Activated CD4-positive, alpha-beta T cell treated with anti-CD3 and anti-CD28 coated beads, Interleukin-2, Interleukin-4, amounts not matched to agents 100 ng/mL and 50 ng/mL, durations not matched to agents 16 hours and 8 hours (primary cell): ENCODE measurements at regions not wholly inside any gene's neighbourhood (a gene's known extent, or its start where the extent isn't known, plus 50 kb on each side); places are given as distances from the start of the nearest gene placed in this dataset.

Experiments
- DNase-seq: peaks from one replicate; pipeline ENCODE4 v3.0.0-alpha.2; 2020; ENCODE audit warnings: low spot score

DNA sequence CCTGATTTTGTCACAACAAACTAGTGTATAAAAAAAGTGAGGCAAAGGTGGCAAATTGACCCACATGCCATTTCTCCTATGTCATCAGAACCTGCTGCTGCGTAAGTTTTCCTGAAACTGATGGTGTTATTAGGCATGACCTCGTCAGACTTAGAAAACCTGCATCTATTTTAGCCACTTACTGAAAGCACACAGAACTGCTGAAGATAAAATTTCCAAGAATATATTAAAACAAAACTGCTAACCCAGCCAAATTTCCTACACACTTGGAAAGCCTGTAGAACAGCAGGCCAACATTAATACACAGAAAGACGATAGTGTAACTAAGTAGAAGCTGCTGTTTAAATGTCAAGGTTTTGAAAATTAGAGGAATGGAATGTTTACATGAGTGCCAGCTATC, 674.5 kb upstream of the CXADR start:
- DNase-seq = no peak

GRCh38 chr21:16840538-16840937, 672.3 kb upstream of the CXADR start:
- no peak for DNase-seq

GRCh38 chr21:16841975-16842695, 670.7 kb upstream of the CXADR start:
- no peak for DNase-seq

DNA sequence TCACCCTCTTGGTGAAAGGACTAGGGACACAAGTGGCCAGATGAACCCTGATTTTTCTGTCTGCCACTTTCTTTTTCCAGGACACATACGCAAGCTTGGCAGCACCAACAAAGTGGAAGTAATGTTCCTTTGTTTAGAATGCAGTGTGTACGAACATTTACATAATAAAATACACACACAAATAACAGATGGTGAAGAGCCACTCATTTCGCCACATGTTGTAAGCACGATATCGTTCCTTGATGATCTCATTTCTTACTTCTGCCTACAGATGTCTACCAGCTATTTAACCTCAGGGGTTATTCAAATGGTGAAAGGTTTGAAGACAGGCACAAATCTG, 670.2 kb upstream of the CXADR start:
- DNase-seq = no peak

GRCh38 chr21:16847211-16847610, 665.6 kb upstream of the CXADR start:
- DNase-seq = no peak

- DNase-seq = no peak
Measured at GRCh38 chr21:16851054-16851453, 661.8 kb upstream of the CXADR start.

DNA sequence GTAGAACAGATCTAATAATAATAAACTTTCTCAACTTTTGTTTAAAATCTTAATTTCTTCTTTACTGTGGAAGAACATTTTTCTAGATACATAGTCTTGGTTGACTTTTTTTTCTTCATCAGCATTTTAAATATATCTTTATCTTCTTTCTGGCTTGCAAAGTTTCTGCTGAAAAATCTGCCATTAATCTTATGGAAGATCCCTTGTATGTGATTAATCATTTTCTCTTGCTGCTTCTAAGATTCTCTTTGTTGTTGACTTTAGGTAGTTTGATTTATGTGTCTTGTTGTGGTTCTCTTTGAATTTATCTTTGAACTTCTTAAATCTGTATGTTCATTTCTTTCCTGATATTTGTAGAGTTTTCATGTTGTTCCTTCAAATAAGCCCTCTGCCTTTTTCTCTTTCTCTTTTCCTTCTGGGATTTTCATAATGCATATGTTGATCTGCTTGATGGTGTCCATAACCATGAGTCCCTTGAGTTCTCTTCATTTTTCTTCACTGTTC, 657.6 kb upstream of the CXADR start:
- DNase-seq = no peak

GRCh38 chr21:16863362-16863905, 649.4 kb upstream of the CXADR start:
- no peak for DNase-seq

DNA sequence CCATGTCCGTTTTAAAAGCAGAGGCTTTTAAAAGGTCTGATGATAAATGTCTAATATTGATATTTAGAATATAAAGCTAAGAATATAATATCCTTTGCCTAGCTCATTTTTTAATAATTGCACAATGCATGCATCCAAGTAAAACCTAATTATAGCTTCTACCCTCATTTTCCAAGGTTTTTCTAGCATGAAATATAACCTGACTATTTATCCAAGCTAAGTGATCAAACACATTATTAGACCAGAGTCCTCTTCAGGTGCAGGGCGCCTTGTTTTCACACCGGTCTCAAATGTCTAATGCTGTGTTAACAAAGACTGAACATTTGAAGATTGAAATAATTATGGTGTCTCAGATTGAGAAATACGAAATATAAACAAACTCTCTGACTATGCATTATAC, 648.9 kb upstream of the CXADR start:
- DNase-seq = no peak

DNA sequence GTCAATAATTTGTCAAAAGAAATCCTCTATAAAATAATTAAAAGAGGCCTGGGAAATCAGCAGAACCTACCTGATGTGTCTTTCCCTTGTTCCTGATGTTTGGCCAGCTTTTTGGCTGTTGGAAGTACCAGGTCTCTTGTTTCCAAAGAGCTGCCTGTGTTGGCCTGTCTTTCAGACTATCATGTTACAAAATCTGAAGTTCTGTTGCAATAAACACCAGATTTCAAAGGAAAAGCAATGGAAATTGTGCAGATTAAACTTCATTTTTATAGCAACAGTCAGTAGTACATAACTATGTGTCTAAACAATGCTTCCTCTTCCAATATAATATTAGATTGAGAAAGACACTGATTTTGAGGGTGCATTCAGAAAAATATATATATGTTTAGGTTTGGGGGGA, 647.2 kb upstream of the CXADR start:
- DNase-seq = no peak

DNA sequence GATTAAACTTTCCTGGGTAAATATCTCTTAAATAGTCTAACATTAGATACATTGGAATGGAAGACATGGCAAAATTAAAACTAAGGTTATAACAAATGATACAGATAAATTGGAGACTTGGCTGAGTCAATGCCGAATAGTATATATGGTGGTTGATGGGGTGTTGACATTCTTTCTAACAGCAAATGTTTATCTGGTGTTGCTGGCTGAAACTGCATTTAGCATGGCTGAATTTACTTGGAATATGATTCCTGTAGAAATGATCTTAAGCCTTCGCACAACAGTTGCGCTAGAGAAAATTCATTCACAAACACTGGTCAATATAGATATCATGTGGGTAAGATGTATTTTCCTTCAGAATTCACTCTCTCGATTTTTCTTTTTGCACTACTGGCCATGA, 646.0 kb upstream of the CXADR start:
- DNase-seq = no peak

DNA sequence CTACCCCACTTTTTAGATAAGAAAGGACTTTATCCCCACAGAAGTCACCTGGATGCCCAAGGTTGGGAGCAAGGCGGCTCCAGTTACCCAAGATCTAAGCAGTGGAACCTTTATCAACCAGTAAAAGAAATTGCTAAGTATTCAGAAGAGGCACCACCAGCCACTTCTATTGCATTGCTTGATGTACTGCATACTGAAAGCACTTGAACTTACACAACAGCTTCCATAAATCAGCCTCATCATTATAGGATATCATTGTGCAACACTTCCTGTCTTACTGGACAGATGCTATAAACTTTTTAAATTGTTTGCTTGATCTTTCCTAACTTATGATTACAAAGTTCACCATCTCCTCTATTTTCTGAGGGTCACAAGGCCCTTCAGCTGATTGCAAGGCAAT, 642.7 kb upstream of the CXADR start:
- DNase-seq = no peak

- DNase-seq = no peak
Measured at GRCh38 chr21:16872616-16873015, 640.2 kb upstream of the CXADR start.

DNA sequence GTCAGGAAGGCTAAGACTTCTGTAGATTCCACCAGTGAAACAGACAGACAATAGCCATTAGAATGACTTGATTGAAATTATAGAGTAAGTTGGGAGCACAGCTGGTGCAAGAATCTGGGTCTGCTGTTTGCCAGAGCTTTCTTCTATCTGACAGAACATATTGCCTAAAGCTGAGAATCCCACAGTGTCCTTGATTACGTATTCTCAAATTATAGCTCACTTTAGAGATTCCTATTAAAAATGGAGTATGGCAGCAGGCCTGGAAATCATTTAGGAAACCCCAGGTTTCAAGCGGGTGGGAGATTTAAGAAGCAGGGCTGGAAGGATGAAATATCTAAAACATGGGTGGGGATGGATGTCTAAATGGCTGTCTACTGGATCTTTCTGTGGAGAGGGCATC, 639.7 kb upstream of the CXADR start:
- no peak for DNase-seq

DNA sequence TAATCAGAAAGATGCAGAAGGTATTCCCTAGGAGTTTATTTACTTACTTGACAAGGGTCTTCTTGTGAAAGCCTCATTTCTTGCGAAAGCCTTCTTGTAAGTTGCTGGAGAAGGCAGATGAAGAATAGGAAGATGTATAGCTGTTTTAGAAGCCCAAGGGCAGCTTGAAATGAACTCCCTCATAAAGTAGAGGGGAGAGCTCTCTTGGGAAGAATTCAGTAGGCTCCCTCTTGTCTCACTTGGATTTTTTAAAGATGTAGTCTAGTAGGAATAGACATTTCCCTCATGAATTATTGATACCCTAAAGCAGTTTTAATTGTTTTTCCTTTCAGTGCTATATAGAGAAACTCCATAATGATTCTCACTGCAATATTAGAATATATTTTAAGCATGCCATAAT, 639.2 kb upstream of the CXADR start:
- DNase-seq = no peak

DNA sequence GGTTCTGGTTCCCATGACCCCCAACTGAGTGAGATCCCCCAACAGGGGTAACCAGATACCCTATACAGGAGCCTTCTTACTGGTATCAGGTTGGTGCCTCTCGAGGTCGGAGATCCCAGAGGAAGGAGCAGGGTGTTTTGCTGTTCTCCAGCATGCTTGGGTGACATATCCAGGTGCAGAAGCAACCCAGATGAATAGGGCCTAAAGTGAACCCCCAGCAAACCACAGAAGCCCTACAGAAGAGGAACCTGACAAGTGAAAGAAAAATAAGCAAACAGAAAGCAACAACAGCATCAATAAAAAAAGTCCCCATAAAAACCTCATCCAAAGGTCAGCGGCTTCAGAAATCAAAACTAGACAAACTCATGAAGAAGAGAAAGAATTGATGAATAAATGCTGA, 633.4 kb upstream of the CXADR start:
- DNase-seq = no peak

- DNase-seq = no peak
Measured at GRCh38 chr21:16891821-16892220, 621.0 kb upstream of the CXADR start.

DNA sequence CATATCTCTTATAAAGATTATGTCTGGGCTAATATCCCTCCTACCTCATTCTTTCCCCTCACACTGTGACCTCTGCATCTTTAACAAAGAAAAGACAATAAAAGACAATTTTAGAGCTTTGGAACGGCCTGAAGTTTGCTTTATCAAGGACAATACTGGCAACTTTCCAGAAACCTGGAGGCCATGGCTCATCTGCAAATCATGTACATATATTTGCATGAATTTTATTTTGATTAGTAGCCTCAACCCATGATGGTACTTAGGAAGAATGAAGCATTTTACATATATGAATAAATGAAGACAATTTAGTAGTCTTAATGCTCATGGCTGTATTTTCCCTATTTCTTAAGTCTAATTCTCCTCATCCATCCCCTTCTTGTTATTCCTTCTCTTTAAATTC, 612.2 kb upstream of the CXADR start:
- no peak for DNase-seq

DNA sequence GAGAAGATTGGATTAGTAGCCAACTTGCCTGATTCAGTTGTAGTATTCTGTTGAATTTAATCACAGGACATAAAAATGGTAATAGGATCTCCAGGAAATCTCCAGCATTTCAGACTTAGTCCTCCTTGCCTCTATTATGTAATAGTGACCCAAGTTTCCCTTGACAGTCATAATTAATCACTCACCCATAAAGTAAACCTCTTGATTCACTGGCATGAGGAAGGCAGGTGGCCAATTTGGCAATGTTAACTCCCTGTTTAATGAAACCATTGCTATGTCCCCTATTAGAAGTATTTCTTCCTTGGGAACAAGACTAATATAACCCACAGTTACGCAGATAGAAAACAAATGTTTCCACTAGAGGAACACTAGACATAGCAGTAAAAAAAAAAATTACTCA, 604.8 kb upstream of the CXADR start:
- DNase-seq = no peak

- no peak for DNase-seq
Measured at GRCh38 chr21:16910435-16911165, 602.2 kb upstream of the CXADR start.

GRCh38 chr21:16911166-16911607, 601.7 kb upstream of the CXADR start:
- no peak for DNase-seq

DNA sequence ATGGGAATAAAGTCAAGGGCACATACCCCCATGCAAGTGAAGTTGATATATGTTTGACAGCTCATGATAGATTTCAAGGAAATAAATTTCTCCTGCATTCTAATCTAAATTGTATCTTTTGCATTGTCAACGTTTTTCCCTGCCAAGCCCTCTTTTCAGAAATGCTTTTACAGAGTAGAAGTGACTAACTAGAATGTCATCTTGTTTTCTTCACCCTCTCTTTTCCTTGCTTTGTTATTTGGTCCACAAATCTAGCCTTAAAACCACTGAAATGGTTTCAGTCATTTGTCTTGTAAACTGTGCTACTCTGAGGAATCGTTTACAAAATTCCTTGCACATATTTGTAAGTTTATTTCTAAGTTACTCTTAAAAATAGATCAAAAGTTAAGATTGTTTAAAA, 600.8 kb upstream of the CXADR start:
- no peak for DNase-seq

- no peak for DNase-seq
Measured at GRCh38 chr21:16913010-16913409, 599.8 kb upstream of the CXADR start.

DNA sequence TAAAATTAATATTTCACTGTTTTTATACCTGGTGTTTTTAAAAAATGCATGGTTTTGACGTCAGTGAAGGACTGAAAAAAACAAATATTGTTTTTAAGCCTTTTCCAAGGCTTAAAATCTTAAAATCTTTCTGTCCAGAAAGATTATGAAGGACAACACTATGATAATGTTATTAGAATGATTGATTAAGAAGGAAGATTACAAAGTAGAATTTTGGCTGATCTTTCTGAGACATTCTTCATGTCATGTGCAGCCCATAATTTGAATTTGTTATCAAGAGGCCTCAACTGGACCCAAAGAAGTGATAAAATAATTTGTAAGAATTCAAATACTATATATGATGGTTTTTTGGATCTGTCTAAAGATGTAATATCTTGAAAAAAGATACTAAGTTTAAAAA, 584.4 kb upstream of the CXADR start:
- no peak for DNase-seq
